GM21825 (cell line): ENCODE measurements at regions not wholly inside any gene's neighbourhood (a gene's known extent, or its start where the extent isn't known, plus 50 kb on each side); places are given as distances from the start of the nearest gene placed in this dataset.
"Not testable (repeated sequence)": the region's sequence is repeated elsewhere in the genome, so short reads cannot be mapped to it uniquely, and the experiment has no call there.

Source experiments
- ATAC-seq: cut with Tn5 transposase; IDR thresholded peaks from one replicate; pipeline ENCODE4 v1.9.1; 2021; ENCODE audit warnings: mild to moderate bottlenecking, moderate library complexity; ENCODE audit not compliant: unreplicated experiment

DNA sequence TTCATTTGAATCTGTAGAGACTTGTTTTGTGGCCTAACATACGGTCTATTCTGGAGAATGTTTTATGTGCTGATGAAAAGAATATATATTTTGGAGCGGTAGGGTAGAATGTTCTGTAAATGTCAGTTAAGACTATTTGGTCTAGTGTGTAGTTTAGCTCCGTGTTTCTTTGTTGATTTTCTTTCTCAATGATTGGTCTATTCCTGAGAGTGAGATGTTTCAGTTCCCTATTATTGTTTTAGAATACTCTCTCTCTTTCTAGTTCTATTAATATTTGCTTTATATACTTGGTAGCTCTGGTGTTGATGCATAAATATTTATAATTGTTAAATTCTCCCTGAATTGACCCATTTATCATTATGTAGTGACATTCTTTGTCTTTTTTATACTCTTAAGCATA is 236.5 kb downstream of the GLUD2 start:
- ATAC-seq: peak; percentile 52

DNA sequence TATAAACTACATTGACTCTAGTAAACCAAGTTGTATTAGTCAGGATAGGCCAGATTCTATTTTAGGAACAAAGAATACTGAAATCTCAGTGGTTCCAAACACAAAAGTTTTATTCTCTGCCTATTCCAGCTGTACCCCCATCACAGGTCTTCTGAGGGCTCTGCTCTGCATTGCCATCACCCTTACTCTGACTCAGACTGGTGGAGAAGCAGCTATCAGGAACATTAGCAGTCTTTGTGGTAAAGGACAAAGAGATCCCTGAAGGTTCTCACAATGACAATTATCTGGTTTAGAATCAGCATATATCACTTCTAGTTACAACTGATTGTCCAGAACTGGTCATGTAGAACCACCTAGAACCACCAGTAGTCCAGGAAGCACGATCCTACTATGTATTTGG is 251.1 kb downstream of the GLUD2 start:
- ATAC-seq: no peak

DNA sequence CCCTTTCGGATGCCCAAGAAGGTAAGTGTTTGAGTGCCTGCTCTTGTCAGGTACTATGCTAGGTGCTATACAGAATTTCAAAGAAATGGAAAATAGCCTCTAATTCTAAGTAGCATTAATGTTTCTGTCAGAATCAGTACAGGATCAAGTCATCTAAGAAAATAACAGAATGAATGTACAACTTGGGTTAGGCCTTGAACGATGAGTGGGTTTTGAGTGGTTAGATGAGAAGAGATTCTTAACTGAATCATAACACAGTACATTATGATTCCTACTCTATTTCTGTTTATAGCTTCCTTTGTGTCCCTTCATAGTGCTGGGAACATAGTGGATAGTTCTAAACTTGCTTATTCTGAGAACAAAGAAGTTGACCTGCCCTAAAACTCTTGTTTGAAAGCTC is 253.9 kb downstream of the GLUD2 start:
- ATAC-seq: no peak

DNA sequence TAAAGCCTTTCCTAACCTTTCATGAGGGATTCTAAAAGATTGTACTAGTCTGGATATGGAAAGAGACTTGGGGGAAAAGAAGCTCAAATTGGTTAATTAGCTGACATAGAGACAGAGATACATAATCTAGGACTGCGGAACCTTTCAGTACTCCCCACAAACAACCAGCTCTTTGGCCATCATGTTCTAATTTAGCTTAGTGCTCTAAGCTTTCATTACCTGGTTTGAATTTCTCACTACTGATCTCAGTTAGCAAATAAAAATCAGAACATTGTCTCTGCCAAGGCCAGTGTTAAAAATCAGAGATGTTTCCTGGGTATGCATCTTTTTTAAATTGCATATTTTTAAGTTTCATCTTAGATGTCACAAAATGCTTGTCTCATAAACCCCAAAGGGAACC is 254.4 kb downstream of the GLUD2 start:
- no peak for ATAC-seq

DNA sequence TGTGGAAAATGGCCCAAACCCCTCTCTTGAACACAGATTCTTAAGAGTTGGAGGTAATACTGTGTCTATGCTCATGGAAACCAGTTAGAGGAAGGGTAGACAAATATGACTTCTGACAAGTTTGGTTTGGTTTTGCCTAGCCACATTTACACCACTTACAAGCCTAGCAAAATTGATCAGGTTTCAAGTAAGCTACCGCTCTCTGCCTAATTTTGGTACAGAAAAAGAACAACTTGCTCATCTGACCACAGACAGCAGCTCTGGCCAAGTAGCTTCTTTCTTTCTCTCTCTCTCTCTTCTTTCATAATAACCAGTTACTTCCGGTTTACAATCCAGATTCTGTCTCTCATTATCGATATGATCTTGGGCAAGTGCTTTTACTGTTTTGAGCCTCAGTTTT is 260.0 kb downstream of the GLUD2 start:
- ATAC-seq: peak; percentile 60

DNA sequence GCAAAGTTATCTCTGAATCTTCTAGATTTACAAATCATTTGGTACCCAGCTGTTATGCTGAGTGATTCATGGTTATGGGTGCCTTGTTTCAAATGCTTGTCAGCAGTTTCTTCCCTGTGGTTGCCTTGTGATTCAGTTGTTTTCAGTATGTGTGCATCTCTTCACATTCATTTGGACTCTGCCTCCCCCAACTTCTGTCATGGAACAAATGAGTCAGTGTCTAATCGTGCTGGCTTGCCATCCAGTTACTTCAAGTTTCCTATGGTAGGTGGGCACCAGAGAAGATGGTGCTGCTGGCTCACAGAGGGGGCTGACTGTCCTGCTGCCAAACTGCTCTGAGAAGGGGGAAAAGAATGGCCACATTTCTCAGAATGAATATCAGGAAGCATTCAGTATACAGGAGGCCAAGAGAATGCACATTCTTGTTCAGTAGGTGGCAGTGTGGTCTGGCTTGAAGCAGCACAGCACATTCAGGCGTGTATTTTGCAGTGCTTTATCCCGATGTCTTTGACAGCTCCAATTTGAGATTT is 260.9 kb downstream of the GLUD2 start:
- ATAC-seq: peak; percentile 75

DNA sequence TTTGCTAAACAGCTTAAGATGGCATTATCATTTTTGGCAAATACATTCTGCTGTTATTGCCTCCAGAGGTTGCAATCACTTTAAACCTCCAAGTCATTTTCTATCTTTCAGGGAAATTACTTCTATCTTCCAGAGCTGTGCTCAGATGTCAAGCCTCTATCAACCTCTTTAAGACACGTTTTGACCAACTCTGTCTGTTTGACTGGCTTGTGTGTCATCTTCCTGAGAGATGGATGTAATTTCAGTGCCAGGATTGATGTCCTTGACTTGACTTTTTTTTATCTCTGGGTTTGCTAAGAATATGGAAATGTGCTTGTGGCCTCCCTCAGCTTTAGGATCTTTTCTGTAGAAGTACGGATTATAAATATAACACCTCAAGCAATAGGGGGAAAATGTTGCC is 263.4 kb downstream of the GLUD2 start:
- ATAC-seq: no peak

DNA sequence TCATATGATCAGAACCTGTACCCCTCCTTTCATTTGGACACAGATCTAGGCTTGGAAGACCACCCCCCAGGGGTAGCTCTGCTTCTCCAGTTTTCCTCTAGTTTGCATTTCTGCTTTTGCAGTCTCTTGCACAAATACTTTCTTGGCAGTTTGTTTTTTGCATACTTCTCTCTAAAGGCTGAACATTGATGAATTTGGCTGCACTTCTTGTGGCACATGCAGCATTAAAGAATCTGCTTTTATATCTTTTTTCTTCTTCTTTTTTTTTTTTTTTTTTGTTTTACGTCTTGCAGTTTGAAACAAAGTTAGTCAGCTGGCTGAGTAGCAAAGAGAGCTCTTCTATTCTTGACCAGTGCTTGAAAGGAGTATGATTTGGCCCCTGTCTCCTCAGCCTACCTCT is 273.0 kb downstream of the GLUD2 start:
- ATAC-seq: no peak

DNA sequence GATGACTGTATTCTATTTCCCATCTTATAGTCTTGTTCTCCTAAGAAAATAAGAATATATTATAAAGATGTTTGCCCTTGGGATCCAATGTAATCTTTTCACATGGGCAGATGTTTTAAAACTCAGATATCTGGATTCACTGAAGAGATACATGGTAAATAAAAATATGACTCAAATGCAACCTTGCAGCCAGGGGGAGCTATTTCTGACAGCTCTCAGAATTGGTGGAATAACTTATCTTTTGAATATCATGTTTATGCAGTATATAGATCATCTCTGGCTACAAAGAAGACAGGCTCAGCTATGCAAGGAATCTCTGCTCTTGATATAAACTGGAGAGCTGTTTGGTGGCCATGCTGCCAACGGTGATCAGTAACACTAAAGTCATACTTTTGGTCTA is 274.7 kb downstream of the GLUD2 start:
- no peak for ATAC-seq

DNA sequence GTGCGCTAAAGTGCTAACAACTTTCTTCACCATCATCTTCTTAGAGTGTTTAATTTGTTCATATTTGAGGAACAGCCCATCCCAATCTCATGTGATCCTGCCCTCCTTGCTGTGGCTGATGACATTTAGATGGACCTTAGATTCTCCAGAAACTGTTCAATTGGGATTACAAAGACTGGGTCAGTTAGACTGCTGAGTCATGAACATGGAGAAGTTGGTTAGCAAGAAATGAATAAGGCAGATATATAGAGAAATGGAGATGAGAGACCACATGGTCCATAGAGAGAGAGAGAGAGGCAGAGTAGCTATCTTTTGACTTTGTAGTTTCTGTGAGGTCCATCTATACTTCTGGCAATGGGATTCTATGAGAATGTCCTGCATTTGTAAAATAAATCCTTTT is 275.9 kb downstream of the GLUD2 start:
- ATAC-seq: no peak

DNA sequence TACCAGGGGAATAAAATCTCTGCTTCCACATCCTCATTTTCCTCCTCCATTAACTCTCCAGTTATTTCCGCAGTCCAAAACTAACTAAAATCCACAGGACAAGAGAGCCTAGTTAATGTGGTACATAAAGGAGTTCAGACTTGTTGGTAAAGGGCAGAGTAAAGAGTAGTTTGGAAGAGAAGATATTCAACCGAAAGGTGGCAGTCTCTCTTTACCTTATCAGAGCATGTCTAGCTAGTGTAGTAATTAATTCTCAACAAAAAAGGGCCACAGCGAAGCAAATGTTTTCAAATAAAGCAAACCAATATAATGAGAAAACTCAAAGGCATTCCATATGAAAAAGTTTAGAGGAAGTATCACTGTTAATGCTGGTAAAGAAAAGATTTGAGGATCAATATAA is 286.5 kb downstream of the GLUD2 start:
- ATAC-seq: no peak

DNA sequence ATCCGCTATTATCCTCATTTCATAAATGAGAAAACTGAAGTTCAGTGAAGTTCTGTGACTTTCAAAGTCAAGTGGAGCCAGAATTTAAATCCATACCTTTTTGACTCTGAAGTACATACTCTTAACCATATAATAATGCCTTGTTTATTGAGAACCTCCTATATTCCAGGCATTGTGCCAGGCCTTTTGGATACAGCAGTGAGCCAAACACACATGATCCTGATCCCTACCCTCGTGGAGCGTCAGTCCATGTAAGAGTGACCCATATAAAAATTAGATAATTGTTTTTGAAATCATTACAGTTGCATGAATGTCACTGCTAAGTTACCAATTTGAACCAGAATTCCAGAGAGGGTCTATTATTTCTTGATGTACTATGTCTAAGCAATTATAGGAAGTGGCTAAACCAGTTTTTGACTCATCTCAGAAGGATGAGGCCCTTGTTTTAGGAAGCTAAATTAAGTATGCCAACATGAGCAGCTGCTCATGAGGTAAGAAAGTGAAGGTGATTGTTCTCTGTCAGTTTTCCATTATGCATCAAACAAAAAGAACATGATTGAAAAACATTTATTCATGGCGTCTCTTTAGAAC is 289.5 kb downstream of the GLUD2 start:
- ATAC-seq: no peak

DNA sequence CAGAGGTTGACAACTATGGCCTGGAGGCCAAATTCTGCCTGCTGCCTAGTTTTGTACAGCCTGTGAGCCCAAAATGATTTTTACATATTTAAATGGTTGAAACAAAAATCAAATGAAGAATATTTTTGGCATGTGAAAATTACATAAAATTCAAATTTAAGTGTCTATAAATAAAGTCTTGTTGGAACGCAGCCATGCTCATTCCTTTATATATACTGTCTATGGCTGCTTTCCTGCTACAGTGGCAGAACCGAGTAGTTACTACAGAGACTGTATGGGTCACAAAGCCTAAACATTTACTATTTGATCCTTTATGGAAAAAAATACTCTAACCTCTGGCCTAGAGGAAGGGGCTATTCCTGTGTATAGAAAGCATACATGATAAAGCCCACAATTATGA is 290.4 kb downstream of the GLUD2 start:
- ATAC-seq: no peak

DNA sequence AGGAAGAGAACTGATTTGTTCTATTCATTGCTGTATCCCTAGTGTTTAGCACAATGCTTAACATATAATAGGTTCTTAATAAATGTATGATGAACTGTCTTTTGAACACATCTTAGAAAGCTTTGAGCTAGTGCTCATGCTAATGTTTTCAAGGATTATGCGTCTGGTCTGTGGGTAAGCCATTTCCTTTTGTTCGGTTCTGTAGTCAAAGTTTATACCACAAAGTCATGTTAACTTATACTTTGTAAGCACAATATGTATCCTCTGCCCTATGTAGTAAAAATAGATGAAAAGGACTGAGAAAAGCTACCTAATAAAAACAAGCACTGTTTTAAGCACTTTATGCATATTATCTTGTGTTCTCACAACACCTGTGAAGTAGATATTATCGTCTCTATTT is 301.9 kb downstream of the GLUD2 start:
- no peak for ATAC-seq

DNA sequence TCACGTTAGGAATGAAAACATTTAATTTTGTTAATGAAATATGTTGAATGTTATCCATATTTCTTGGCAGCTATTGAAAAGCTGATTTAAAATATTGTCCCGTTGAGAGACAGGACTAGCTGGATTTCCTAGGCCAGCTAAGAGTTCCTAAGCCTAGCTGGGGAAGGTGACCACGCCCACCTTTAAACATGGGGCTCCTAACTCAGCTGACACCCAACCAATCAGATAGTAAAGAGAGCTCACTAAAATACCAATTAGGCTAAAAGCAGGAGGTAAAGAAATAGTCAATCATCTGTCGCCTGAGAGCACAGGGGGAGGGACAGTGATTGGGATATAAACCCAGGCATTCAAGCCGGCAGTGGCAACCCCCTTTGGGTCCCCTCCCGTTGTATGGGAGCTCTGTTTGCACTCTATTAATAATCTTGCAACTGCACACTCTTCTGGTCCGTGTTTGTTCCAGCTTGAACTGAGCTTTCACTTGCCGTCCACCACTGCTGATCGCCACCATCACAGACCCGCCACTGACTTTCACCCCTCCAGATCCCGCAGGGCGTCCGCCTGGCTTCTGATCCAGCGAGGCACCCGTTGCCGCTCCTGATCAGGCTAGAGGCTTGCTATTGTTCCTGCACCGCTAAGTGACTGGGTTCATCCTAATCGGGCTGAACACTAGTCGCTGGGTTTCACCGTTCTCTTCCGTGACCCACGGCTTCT is 308.9 kb downstream of the GLUD2 start:
- ATAC-seq: no peak

DNA sequence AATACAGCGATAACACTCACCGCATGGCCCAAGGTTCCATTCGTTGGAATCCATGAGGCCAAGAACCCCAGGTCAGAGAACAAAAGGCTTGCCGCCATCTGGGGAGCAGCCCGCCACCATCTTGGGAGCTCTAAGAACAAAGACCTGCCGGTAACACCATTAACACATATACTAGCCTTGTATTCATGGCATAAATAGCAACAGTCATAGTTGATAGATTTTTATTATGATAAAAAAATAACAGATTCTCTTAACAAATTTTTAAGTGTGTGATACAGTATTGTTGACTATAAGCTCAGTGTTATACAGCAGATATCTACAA is 309.4 kb downstream of the GLUD2 start:
- ATAC-seq: no peak

DNA sequence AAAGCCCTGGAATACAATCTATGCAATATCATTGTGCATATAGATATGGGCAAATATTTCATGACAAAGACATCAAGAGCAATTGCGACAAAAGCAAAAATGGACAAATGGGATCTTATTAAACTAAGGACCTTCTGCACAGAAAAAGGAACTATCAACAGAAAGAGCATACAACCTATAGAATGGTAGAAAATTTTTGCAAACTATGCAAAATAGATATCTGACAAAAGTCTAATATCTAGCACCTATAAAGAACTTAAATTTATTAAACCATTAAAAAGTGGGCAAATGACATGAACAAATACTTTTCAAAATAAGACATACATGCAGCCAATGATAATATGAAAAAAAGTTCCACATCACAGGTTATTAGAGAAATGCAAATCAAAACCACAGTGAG is 312.9 kb downstream of the GLUD2 start:
- no peak for ATAC-seq

DNA sequence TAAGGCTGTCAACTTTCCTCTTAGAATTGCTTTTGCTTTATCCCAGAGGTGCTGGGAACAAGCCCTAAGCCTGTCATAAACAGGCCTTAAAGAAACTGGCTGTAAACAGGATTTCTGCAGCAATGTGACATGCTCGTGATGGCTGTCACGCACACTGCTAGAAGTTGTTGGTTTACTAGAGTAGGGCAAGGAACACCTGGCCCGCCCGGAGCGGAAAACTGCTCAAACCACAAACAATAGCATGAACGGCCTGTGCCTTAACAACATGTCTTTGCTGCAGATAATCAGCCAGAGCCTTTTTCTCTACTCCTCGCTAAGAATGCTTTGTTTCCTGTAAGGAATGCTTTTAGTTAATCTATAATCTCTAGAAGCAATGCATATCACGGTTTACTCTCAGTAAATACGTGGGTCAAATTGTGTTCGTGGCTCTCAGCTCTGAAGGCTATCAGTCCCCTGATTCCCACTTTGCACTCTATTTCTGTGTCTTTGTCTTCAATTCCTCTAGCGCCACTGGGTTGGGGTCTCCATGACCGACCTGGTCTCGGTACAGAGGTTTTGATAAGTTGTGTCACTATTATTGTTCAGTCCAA is 318.3 kb downstream of the GLUD2 start:
- no peak for ATAC-seq

DNA sequence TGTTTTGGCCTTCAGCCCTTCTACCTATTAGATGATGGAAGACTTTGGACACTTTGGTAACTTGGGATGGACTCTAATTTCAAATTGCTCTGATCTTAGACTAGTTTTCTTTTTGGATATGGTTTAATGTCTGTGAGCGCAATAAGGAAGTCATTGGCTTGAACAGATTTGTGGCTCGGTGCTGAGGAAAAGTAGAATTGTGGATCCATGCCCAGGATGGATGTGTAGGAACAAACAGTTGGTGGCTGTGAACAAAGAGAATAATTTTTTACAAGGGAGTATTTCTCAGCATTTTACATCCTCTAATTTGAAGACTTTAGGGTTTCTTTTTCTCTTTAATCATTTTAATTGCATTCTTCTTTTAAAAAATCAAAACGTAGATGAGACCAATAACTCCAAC is 327.1 kb downstream of the GLUD2 start:
- no peak for ATAC-seq

DNA sequence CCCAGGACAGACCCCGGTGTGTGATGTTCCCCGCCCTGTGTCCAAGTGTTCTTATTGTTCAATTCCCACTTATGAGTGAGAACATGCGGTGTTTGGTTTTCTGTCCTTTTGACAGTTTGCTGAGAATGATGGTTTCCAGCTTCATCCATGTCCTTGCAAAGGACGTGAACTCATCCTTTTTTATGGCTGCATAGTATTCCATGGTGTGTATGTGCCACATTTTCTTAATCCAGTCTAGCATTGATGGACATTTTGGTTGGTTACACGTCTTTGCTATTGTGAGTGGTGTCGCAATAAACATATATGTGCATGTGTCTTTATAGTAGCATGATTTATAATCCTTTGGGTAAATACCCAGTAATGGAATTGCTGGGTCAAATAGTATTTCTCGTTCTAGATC is 334.5 kb downstream of the GLUD2 start:
- not testable (repeated sequence) for ATAC-seq

DNA sequence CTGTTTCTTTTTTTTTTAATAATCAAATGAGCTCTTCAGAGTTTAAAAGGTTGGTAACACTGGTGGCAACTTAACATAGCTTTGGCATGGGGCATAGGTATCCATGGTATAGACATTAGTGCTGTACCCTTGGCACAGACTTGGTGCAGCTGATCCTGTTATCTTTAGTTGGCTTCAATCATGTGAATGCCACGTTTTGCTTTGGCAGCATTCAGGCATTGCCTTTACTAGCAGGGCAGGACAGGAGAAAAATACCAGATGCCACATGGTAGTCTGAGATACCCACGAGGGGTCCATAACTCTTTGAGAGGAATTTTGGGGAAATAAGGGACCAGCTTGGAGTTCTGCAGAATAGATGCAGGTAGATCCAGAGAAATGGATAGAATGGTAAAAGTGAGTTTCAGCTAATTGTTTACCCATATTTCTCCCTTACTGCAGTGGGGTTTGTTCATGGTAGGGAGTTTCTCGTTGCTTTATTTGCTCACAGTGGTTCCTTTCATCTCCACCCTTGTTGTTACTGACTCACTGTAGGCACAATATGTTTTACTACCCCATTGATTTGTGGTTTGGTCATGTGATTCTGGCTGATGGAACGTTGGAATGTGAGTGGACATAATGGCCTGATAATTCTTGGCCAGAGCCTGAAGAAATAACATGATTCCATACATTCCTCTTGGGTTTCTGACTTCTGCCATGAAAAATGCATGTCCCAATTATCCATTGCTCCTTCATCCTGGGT is 342.7 kb downstream of the GLUD2 start:
- no peak for ATAC-seq

DNA sequence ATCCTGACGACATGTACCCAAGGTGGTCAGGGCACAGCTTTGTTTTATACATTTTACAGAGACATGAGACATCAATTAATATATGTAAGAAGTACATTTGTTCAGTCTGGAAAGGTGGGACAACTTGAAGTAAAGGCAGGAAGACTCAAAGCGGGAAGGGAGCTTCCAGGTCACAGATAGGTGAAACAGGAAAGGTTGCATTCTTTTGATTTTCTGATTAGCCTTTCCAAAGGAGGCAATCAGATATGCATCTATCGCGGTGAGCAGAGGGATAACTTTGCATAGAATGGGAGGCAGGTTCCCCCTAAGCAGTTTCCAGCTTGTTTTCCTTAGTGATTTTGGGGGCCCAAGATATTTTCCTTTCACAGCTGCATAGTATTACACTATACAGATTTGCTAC is 358.4 kb downstream of the GLUD2 start:
- no peak for ATAC-seq
